ENCODE measurements at regions not wholly inside any gene's neighbourhood (a gene's known extent, or its start where the extent isn't known, plus 50 kb on each side); places are given as distances from the start of the nearest gene placed in this dataset.

- Histone ChIP-seq H3K36me3 (ENCODE audit: control insufficient read depth in 4 of 4, insufficient read depth in 3 of 4, low read depth in 1 of 4, low read length in 3 of 4) (no peaks in the 10 kb centered on the region), H3K9ac (ENCODE audit: low read depth in 1 of 2, low read length in 2 of 2) (no peak overlapping the region), H3K9me3 (ENCODE audit: control insufficient read depth in 4 of 4, low read length in 3 of 4) (no peaks in the 10 kb centered on the region), H3K27ac (ENCODE audit: low read depth in 1 of 2, low read length in 2 of 2) (no peak overlapping the region), H3K4me3 (ENCODE audit: low read depth in 1 of 3, low read length in 3 of 3) (no peak overlapping the region), H3K27me3 (ENCODE audit: control insufficient read depth in 4 of 4, insufficient read depth in 4 of 4, low read length in 3 of 4) (no peaks in the 10 kb centered on the region), H3K4me1 (ENCODE audit: control insufficient read depth in 4 of 4, insufficient read depth in 4 of 4, low read length in 3 of 4) (no peaks in the 10 kb centered on the region)
- TF ChIP-seq, protein P1, sequence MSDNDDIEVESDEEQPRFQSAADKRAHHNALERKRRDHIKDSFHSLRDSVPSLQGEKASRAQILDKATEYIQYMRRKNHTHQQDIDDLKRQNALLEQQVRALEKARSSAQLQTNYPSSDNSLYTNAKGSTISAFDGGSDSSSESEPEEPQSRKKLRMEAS (IDR thresholded peaks at IDR 0.05): no peak
- TF ChIP-seq, protein P2, sequence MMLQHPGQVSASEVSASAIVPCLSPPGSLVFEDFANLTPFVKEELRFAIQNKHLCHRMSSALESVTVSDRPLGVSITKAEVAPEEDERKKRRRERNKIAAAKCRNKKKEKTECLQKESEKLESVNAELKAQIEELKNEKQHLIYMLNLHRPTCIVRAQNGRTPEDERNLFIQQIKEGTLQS (IDR thresholded peaks at IDR 0.05): no peak
- TF ChIP-seq, protein P3, sequence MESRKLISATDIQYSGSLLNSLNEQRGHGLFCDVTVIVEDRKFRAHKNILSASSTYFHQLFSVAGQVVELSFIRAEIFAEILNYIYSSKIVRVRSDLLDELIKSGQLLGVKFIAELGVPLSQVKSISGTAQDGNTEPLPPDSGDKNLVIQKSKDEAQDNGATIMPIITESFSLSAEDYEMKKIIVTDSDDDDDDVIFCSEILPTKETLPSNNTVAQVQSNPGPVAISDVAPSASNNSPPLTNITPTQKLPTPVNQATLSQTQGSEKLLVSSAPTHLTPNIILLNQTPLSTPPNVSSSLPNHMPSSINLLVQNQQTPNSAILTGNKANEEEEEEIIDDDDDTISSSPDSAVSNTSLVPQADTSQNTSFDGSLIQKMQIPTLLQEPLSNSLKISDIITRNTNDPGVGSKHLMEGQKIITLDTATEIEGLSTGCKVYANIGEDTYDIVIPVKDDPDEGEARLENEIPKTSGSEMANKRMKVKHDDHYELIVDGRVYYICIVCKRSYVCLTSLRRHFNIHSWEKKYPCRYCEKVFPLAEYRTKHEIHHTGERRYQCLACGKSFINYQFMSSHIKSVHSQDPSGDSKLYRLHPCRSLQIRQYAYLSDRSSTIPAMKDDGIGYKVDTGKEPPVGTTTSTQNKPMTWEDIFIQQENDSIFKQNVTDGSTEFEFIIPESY (IDR thresholded peaks at IDR 0.05): no peak
- TF ChIP-seq GABPA (IDR thresholded peaks at IDR 0.05 in 1 of 2, conservative IDR thresholded peaks at IDR 0.05 in 1 of 2): no peak
- no peak for TF ChIP-seq HNF4A (conservative IDR thresholded peaks at IDR 0.05)
- TF ChIP-seq SP1 (IDR thresholded peaks at IDR 0.05): no peak
- no peak for TF ChIP-seq JUND (IDR thresholded peaks at IDR 0.05)
- no peak for TF ChIP-seq EGR1 (IDR thresholded peaks at IDR 0.05; ENCODE audit: low read depth in 2 of 2)
- no peak for TF ChIP-seq NR2F2 (IDR thresholded peaks at IDR 0.05)
- 55% methylated on average over 2 of the region's 2 CpGs for WGBS
- DNase-seq (ENCODE audit: low spot score): no peak
Measured at GRCh38 chr18:1994471-1994870, 576.8 kb downstream of the METTL4 start.

- TF ChIP-seq, protein P3 (IDR thresholded peaks at IDR 0.05): no peak
- no peak for TF ChIP-seq NR2F2 (IDR thresholded peaks at IDR 0.05)
- no peak for TF ChIP-seq REST (IDR thresholded peaks at IDR 0.05)
- TF ChIP-seq RAD21 (IDR thresholded peaks at IDR 0.05): no peak
- no peak for TF ChIP-seq HNF4G (IDR thresholded peaks at IDR 0.05)
- no peak for TF ChIP-seq CTCF (IDR thresholded peaks at IDR 0.05; ENCODE audit: low read depth, low read length, missing input control)
- TF ChIP-seq, protein P1 (IDR thresholded peaks at IDR 0.05): no peak
- no peak for TF ChIP-seq YY1 (IDR thresholded peaks at IDR 0.05)
- TF ChIP-seq, protein P2 (IDR thresholded peaks at IDR 0.05): no peak
- TF ChIP-seq HNF4A (conservative IDR thresholded peaks at IDR 0.05): no peak
- no peak for TF ChIP-seq FOXA2 (IDR thresholded peaks at IDR 0.05)
- no peak for DNase-seq (ENCODE audit: low spot score)
- H3K36me3 ChIP-seq (ENCODE audit: control insufficient read depth in 4 of 4, insufficient read depth in 3 of 4, low read depth in 1 of 4, low read length in 3 of 4): no peaks in the 10 kb centered on the region
- no peak overlapping the region for H3K4me3 ChIP-seq (ENCODE audit: low read depth in 1 of 3, low read length in 3 of 3)
- no peaks in the 10 kb centered on the region for H3K4me1 ChIP-seq (ENCODE audit: control insufficient read depth in 4 of 4, insufficient read depth in 4 of 4, low read length in 3 of 4)
- no peak overlapping the region for H3K27ac ChIP-seq (ENCODE audit: low read depth in 1 of 2, low read length in 2 of 2)
- H3K27me3 ChIP-seq (ENCODE audit: control insufficient read depth in 4 of 4, insufficient read depth in 4 of 4, low read length in 3 of 4): peaks cover 0 to 2% (median 0%) of the 10 kb centered on the region in 4 donors
- H3K9me3 ChIP-seq (ENCODE audit: control insufficient read depth in 4 of 4, low read length in 3 of 4): no peaks in the 10 kb centered on the region
- no peak overlapping the region for H3K9ac ChIP-seq (ENCODE audit: low read depth in 1 of 2, low read length in 2 of 2)
- WGBS: 65% methylated on average over 1 of the region's 1 CpG
Measured at GRCh38 chr18:1995041-1995612, 576.2 kb downstream of the METTL4 start.
